GM21447 (cell line): ENCODE measurements at regions not wholly inside any gene's neighbourhood (a gene's known extent, or its start where the extent isn't known, plus 50 kb on each side); places are given as distances from the start of the nearest gene placed in this dataset.

Source experiments
- ATAC-seq: cut with Tn5 transposase; IDR thresholded peaks from one replicate; pipeline ENCODE4 v1.9.1; 2021; ENCODE audit not compliant: unreplicated experiment

DNA sequence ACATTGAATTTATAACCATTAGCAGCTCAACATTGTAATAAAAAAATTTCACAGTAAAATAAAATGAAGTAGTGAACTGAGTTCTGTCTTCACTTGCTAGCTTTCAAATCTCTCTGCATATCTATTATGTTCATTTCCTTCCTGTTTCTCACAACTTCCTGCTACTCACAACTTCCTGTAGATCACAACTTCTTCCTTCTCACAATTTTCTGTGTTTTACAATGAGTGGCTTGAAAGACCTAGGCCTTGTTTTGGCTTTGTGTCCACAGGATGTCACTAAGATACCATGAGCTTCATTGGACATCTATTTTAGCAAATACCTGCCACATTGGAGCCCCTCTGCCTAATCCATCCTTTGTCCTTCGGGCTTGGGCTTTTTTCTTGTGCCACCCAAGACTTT, 480.3 kb upstream of the ADAMTS16 start:
- no peak for ATAC-seq

DNA sequence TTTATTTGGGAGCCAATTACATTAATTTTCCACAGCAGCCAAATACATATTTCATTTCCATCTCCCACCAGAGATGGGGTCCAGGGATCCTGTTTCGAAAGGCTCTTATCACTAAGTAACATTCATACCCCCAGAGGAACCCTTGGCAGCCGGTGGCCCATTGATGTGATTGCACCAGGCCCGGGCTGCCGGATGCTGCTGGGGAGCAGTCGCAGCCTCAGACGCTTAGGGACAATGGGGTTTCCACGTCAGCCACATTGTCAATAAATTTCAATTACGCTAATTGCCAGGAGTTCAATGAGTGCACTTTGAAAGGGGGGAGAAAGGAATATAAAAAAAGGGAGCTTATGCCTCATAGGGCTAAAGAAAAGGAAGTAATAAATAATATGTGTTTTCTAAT, 478.8 kb upstream of the ADAMTS16 start:
- no peak for ATAC-seq

DNA sequence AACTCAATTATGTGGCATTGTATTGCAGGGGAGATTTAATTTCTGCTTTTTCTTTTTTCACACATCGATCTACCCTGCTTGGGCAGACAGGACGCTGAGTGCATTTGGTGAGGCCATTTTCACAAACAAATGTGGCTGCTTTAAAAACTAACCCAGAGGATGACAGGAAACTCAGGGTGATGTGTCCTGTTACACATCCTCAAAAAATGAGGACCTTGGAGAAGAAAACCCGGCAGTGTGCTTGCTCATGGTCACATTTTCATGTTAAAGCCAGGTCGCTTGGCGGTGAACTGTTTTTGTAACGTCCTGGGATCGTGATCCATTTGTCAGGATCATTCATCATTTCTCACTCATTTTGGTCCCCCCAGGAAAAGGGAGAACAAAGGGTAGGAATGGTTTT, 478.3 kb upstream of the ADAMTS16 start:
- no peak for ATAC-seq

DNA sequence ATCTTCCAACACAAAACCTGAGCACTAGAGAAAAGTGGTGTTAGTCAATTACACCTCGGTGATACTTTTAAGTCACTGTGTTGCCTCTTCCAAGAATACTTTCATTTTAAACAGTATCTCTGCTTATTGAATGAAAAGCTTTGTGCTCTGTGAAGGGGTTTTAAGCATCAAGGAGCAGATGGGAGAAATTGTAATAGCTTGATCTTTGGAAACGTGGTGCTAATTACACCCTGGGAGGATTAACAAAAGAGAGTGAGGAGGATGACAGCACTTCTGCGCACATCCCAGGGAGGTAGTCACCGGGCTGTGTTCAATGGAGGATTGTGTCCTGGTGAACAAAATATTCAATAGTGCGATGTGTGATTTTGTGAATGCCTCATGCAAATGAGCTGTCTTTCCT, 477.4 kb upstream of the ADAMTS16 start:
- no peak for ATAC-seq

DNA sequence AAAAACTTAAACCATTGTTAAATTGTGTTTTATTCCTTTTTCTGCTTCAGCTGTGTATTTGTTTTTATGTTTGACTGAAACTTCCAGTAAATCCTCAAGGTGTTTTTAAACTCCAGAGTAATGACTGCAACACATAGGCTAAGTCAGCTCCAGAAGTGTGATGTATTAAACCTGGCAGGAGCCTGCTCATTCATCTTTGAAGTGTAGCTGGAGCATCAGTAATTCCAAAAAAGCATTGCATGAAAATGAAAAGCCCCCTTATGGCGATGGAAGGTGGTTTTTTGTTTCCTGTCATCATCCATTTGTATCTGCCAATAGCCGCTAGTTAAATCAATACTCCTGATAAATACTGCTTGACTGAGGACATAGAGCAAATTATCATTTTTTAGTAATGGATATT, 474.2 kb upstream of the ADAMTS16 start:
- ATAC-seq: no peak

DNA sequence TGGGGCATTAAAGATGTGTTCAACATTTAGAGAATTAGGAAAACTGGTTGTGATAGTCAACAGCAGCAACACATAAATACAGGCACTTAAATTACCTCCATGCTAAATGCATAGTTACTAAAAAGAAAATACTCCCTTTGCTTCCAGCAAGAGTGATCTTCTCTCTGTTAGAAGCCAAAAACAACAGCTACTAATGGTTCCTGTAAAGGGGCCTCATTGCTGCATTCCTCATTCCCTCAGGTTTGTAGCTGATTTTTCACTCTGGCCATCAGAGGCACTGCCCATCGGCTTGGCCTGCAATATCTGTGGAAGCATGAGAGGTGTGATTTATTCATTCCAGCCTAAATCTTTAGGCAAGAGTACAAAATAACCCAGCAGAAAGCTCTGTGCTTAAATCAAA, 466.0 kb upstream of the ADAMTS16 start:
- no peak for ATAC-seq

DNA sequence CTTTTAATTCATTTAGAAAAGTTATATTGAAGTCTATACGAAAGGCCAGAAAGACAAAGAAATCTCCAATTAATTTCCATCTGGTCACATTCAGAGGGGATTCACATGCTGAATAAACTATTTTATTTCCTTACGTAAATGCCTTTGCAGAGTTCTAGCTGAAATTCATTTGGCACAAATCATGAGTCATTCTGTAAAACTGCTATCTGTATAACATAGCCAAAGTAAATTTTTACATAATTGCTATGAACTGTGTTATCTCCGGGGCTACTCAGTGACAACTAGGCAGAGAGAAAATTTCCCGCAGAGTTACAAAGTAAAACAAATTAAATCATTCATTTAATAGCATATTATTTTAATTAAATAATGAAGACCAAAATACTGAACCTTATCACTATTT, 463.2 kb upstream of the ADAMTS16 start:
- ATAC-seq: no peak

DNA sequence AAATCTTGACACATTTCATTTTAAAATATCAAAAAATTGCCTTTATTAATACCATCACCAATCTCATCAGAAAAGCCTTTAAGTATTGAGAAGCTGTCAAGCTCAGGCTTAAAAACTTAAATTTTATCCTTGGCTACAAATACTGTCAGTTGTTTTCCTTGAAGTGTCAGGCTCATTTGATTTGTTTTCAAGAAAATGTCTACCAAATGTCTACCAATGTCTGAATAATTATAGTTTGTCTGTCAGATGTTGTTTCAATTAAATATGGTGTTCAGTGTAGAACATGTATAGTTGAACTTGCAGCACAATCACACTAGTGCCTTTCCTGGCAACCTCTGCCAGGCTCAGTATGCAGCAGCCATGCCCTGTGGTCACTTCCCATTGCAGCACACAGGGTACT, 455.2 kb upstream of the ADAMTS16 start:
- no peak for ATAC-seq

DNA sequence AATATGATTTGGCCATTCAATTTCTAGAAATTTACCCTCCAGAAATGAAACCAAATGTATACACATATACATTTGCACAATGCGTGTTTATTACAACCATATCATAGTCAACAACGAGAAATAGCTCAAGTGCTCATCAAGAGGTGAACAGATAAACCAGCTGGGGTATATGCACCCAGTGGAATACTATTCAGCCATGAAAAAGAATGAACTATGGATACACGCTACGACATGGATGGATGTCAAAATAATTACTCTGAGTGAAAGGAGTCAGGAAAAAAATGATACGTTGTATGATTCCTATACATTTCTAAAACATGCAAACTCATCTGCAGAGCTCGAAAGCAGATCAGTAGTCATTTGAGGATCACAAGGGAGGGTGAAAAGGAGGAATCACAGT, 441.5 kb upstream of the ADAMTS16 start:
- no peak for ATAC-seq

DNA sequence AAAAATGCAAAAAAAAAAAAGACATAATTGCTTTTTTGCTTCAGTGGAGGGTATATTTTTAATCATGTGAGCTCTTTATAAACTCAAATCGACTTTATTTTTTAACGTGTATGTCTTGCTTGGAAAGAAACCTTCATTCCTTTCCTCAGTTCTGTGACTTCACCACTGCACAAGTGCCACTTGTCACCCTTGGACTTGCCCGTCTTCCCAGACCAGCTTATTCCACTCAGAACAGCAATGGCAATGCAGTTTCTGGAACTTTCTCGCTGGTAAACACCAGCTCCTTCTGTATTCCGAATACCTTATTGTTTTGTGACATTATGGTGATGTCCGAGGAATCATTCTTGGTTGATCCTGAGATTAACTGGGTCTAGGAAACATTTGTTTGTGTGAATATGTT, 440.5 kb upstream of the ADAMTS16 start:
- no peak for ATAC-seq

DNA sequence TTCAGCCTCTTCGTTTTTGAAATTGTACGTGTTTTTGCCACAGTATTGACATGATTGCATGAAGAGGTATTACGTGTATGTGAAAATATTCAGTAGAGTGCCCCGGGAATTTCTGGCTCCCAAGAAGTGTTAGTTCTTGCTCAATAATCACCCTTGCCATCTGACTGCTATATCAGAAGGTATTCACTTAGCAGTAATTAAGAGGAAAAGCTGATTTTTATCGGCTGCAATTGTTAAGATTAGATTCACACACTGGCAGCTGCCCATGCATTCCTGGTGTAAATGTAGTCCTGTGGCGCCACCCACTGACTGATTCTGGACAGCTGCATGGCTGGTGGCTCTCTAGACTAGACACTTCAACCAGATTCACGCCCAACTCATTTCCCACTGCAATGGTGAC, 440.1 kb upstream of the ADAMTS16 start:
- no peak for ATAC-seq

DNA sequence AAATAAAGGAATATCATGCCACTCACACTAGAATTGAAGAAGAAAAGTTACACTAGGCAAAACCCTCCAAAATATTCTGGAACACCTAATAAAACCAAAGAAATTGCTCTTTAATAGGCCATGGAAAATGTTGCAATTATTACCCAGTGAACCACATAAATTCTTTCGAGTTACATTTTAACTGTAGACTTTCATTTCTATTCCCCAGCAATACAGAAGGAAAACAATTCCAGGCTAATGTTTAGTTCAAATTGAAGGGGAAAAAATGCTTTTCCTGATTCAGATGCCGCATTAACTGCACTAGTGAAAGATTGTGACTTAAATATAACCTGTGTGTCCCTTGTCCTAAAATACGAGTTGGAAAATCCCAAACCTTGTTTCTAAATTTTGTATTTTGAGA, 439.3 kb upstream of the ADAMTS16 start:
- ATAC-seq: no peak

DNA sequence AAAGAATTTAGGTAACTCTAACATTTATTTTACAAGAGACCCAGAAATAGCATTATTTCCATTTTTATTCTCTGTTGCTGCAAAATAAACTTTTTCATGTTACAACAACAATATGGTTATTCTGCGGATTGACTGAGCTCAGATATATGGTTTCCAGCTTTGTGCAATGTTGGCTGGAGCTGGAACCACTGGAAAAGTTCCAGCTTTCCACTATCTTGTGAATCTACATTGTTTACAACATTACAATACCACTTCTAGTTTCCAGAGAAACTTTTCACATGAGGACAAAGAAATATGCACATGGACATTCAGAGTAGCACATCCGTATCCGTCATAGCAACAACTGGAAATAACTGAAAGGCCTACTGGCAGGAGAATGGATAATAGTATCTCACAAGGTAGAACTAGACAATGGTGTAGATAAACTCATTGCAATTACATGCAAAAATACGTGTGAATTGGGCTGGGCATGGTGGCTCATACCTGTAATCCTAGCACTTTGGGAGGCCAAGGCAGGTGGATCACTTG, 436.1 kb upstream of the ADAMTS16 start:
- no peak for ATAC-seq

DNA sequence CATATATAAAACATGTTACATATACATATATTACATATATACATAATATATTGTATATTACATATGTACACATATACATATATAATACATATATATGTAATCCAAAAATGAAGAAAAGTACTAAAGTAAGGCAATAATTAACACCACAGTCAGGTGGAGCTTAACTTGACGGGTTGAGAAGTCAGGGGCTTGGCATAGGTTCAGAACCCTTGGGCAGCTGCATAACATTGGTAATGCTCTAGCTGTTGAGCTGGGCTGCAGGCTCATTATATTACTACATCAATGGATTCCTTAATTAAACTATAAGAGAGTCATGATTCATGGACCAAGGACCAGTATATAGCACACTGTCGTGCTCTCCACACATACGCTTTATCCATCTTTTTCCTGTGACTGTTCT, 435.2 kb upstream of the ADAMTS16 start:
- no peak for ATAC-seq

DNA sequence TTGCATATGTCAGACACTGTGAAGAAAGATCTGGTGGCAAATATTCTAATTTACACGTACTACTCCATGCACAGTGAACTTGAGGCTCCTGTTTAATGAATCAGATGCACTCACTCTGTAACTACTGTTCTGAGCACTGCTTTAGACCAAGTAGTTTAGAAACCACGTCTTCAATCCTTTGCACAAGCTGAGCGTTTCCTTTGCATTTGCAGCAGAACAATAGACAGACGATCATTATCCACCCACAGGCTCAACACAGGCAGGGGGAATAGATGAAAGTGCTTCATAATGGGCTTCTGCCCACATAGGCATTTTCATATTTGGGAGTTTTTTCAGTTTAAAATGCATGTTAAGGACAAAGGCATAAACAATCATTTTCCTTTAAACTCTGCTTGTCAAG, 423.3 kb upstream of the ADAMTS16 start:
- no peak for ATAC-seq

DNA sequence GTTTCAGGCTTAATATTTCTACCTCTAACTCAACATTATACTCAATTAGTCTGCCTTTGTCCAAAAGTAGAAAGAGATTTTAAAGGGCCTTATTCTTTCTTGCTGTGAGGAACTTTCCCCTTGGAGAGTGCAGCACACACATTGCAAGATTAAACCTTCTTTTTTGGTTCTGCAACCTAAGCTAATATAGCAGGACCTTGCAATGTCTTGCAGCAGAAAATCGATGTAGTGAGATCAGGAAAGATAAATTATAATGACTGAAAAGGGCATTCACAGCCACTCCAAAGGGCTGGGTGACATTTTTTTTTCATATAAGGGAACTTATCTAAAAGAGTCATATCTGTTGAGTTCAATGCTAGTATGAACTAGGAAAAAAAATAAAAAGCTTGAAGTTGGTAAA, 422.7 kb upstream of the ADAMTS16 start:
- no peak for ATAC-seq

DNA sequence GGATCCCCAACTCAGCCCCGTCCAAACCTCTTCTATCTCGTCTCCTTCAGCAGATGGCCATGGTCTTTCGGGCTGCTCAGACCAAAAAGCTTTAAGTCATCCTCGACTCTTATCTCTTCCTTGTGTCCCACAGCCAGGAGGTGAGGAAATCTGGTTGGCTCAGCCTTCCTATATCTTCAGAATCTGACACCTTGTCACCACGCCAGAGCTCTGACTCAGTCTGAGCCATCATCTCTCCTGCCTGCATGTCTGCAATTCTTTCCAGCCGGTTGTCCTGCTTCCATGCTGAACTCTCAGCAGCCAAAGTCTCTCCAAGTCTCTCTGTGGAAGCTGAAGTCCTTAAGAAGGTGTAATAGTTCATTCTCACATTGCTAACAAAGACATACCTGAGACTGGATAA, 419.3 kb upstream of the ADAMTS16 start:
- no peak for ATAC-seq

DNA sequence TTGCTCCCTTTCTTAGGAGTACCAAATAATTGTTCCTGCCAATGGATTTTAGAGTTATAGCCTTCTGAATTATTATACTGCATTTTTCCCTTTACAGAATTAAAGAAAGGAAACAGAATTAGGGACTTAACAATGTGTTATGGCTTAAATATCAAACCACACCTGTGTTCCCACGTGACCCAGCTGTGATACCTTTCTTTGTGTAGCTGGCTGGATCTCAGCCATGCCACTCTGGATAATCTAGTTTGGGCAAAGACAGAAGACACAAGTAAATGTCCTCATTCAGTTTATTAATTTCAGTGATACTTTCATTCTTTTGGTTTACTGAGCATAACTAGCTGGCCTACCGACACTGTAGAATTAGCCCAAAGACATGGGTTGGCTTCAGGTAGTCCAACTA, 417.2 kb upstream of the ADAMTS16 start:
- ATAC-seq: no peak

DNA sequence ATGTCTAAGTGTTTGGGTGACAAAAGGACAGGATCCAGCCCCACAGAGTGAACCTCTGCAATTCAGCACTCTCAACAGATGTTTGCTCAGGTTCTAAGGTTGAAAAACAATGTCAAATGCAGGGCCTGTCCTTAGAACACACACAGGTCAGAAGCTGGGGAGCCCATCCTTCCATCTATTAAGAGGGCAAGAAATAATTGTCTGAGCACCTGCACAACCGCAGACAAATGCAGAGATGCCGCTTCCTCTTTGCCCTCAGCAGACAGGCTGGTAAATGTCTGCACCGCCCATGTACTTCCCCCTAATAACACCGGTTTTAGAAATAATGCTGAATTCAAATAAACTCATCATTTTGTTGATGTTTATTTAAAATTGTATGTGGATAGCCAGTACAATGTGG, 414.5 kb upstream of the ADAMTS16 start:
- no peak for ATAC-seq

DNA sequence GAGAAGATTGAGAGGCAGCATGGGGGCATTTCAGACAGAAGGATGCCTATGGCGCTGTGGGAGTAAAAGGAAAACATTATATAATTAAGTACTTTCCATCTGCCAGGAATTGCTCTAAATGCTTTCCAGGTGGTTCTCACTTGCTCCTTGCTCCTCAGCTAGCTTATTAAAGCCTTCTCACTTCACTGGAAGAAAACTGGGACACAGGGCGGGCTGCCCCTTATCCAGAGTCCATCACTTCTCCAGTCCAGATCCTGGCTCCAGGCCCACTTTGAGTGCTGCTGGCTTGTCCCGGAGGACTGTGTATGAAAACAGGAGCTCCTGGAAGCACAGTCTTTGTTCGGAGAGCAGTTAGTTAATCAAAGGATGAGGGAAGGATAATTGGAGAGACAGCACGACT, 409.9 kb upstream of the ADAMTS16 start:
- ATAC-seq: no peak

DNA sequence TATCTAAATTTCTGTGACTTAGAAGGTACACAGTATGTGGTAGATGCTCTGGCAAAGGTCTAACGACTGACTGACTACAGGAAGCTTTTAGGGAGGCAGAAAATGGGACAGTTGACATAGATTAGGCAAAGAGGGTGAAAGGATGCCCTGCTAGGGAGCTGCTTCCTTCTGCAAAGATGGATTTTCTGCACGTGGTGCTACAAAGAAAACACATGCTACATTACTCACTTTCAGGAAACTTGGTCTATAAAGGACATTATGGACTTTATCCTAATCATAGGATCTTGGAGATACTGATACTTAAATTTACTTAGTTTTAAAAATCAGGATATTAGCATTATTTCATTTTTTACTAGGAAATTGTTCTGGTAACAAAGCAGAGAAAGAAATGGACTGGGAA, 405.8 kb upstream of the ADAMTS16 start:
- ATAC-seq: no peak

DNA sequence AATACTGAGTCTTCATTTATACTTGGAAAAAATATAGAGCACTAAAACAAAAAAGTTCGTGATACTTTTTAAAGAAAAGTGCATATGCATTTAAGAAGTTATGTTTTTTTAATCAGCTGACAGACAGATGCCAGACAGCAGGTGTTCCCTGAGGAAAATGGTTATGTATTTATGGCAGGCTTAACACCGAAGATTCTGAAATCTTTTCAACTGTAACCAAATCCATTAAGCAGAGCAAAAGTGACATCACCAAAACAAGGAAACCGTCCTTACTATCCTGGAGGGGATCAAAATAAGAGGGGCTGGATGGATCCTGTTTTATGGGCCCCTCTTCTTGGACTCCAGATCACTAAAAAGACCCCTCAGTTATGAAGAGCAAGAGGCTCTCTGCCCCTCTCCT, 404.9 kb upstream of the ADAMTS16 start:
- ATAC-seq: no peak

DNA sequence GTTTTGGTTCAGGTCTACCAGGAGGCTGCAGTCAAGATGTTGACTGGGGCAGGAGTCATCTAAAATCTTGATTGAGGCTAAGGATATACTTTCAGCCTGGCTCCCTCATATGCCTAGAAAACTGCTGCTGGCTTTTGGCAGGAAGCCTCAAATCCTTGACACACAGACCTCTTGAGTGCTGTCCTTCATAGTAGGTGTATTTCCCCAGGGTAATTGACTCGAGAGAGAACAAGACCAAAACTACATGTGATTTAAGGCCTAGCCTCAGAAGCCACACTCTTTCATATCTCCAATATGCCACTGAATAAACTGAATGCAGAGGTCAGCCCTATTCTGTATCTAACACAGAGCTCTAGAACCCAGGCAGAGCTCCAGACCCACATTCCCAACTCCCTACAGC, 402.3 kb upstream of the ADAMTS16 start:
- no peak for ATAC-seq

DNA sequence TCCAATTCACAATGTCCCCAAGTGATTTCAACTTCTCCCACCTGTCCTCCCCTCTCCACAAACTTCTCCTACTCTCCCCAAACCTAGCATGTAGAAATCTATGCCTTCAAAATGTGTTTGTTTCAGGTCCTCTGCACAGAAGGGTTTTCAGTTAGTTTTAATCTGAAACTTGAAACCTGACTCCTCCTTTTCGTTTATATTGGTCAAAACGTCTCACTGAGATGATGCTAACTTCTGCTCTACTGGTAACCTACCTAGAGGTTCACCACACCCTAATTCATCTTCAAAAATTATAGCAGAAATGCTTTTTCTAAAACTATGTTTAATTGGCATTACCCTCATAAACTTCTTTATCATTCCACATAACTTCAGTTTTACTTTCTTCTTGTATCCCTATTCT, 401.8 kb upstream of the ADAMTS16 start:
- ATAC-seq: no peak
